ENCODE measurements at regions not wholly inside any gene's neighbourhood (a gene's known extent, or its start where the extent isn't known, plus 50 kb on each side); places are given as distances from the start of the nearest gene placed in this dataset.

DNA sequence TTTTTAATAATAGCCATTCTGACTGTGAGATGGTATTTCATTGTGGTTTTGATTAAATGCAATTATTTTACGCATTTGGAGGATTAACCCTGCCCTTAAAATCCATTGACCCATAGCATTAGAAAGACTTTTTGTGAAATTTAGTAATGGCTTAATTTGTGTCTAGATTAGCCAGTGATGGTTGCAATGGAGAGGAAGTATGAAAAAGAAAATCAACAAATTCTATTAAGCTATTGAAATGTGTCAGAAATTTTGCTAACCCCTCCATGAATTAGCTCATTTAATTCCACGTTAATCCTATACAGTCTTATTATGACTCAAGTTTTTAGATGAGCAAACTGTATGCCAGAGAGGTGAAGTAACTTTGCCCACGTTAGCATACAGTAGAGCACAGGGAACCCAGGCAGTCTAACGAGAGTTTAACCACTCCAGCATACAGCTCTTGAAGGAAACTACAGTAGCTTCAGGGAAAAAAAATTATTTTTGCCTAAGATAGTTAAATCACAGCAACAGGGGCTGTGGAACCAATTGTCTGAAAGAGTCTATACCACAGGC lies 158.2 kb upstream of the PPP2R2B start:
- H3K27me3 ChIP-seq (ENCODE audit: control insufficient read depth, insufficient read depth, low read length, poor library complexity, severe bottlenecking), result no peaks in the 10 kb centered on the region
- H3K9me3 ChIP-seq (ENCODE audit: control insufficient read depth, low read length), result no peaks in the 10 kb centered on the region
- WGBS, 2 experiments, result 94 to 95% methylated on average over 3 to 4 of the region's 4 CpGs
- no peaks in the 10 kb centered on the region for H3K36me3 ChIP-seq (ENCODE audit: control insufficient read depth, insufficient read depth, low read length)
- no peak overlapping the region for H3K4me3 ChIP-seq (ENCODE audit: insufficient read depth, low read depth, low read length)
- H3K27ac ChIP-seq (ENCODE audit: insufficient read depth, low read depth, low read length, poor library complexity, severe bottlenecking), result no peak overlapping the region
- no peaks in the 10 kb centered on the region for H3K4me1 ChIP-seq (ENCODE audit: control insufficient read depth, insufficient read depth, low read length)

DNA sequence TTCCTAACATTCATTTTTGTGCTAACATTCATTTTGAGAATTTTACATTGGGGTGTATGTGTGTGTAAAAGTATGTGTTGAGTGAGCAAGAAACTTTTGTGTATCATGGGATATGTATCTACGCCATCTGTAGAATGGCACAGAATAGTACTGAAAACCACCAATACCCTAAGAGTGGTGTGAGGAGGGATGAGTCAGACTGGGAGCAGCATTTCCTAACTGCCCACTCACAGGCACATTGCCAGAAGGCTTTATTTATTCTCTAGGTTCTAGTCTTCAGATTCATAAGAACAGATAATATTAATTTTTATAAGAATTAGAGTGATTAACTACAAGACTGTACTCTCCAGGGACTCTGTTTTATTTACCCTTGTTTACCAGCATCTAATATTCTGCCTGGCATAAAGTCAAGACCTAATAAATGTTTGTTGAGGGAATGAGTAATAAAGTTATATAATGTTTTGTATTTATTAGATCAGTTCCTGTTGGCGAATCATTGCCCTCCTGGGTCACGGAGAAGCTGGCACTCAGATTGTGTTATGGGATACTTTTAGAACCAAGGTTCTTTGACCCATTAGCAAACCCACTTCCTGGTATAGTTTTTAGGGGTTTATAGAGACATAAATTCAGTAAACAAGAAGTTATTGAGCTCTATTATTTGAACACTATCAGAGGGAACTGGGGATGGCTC lies 159.1 kb upstream of the PPP2R2B start:
- Histone ChIP-seq H3K4me1 (ENCODE audit: control insufficient read depth, insufficient read depth, low read length) (no peaks in the 10 kb centered on the region), H3K36me3 (ENCODE audit: control insufficient read depth, insufficient read depth, low read length) (no peaks in the 10 kb centered on the region), H3K27me3 (ENCODE audit: control insufficient read depth, insufficient read depth, low read length, poor library complexity, severe bottlenecking) (no peaks in the 10 kb centered on the region), H3K27ac (ENCODE audit: insufficient read depth, low read depth, low read length, poor library complexity, severe bottlenecking) (no peak overlapping the region), H3K4me3 (ENCODE audit: insufficient read depth, low read depth, low read length) (no peak overlapping the region), H3K9me3 (ENCODE audit: control insufficient read depth, low read length) (no peaks in the 10 kb centered on the region)
- 95 to 100% methylated on average over 3 of the region's 3 CpGs for WGBS, 2 experiments

GRCh38 chr5:147040856-147041255 lies 162.3 kb upstream of the PPP2R2B start:
- no peaks in the 10 kb centered on the region for H3K4me1 ChIP-seq (ENCODE audit: control insufficient read depth, insufficient read depth, low read length)
- H3K36me3 ChIP-seq (ENCODE audit: control insufficient read depth, insufficient read depth, low read length), result no peaks in the 10 kb centered on the region
- no peaks in the 10 kb centered on the region for H3K9me3 ChIP-seq (ENCODE audit: control insufficient read depth, low read length)
- 94 to 97% methylated on average over 3 of the region's 3 CpGs for WGBS, 2 experiments
- H3K4me3 ChIP-seq (ENCODE audit: insufficient read depth, low read depth, low read length), result no peak overlapping the region
- no peaks in the 10 kb centered on the region for H3K27me3 ChIP-seq (ENCODE audit: control insufficient read depth, insufficient read depth, low read length, poor library complexity, severe bottlenecking)
- H3K27ac ChIP-seq (ENCODE audit: insufficient read depth, low read depth, low read length, poor library complexity, severe bottlenecking), result no peak overlapping the region

- H3K27ac ChIP-seq (ENCODE audit: insufficient read depth, low read depth, low read length, poor library complexity, severe bottlenecking), result no peak overlapping the region
These were observed 166.2 kb upstream of the PPP2R2B start for GRCh38 chr5:147044572-147045273.

DNA sequence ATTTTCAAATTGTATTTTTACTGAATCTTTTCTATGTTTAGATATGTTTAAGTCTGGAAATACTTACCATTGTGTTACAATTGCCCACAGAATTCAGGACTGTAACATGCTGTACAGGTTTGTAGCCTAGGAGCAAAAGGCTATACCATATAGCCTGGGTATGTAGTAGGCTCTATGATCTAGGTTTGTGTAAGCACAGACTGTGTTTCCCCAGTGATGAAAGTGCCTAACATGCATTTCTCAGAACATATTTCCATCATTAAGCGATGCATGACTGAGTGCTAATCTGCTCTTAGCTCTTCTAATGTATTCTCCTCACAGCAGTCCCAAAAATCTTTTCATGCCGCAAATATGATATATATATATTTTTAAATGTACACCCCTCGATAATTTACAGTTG lies 166.7 kb upstream of the PPP2R2B start:
- Histone ChIP-seq H3K9me3 (ENCODE audit: control insufficient read depth, low read length) (no peaks in the 10 kb centered on the region), H3K36me3 (ENCODE audit: control insufficient read depth, insufficient read depth, low read length) (no peaks in the 10 kb centered on the region), H3K27me3 (ENCODE audit: control insufficient read depth, insufficient read depth, low read length, poor library complexity, severe bottlenecking) (no peaks in the 10 kb centered on the region), H3K27ac (ENCODE audit: insufficient read depth, low read depth, low read length, poor library complexity, severe bottlenecking) (no peak overlapping the region), H3K4me1 (ENCODE audit: control insufficient read depth, insufficient read depth, low read length) (no peaks in the 10 kb centered on the region), H3K4me3 (ENCODE audit: insufficient read depth, low read depth, low read length) (no peak overlapping the region)
- 100% methylated on average over 1 to 3 of the region's 3 CpGs for WGBS, 2 experiments

More at GRCh38 chr5:147044572-147045273, 166.2 kb upstream of the PPP2R2B start:
- H3K4me1 ChIP-seq (ENCODE audit: control insufficient read depth, insufficient read depth, low read length), result no peaks in the 10 kb centered on the region
- H3K9me3 ChIP-seq (ENCODE audit: control insufficient read depth, low read length), result no peaks in the 10 kb centered on the region
- H3K27me3 ChIP-seq (ENCODE audit: control insufficient read depth, insufficient read depth, low read length, poor library complexity, severe bottlenecking), result no peaks in the 10 kb centered on the region
- WGBS, 2 experiments, result 80 to 89% methylated on average over 1 of the region's 2 CpGs
- H3K36me3 ChIP-seq (ENCODE audit: control insufficient read depth, insufficient read depth, low read length), result no peaks in the 10 kb centered on the region
- no peak overlapping the region for H3K4me3 ChIP-seq (ENCODE audit: insufficient read depth, low read depth, low read length)

- WGBS, 2 experiments, result 93 to 95% methylated on average over 1 of the region's 1 CpG
- no peak overlapping the region for H3K27ac ChIP-seq (ENCODE audit: insufficient read depth, low read depth, low read length, poor library complexity, severe bottlenecking)
- H3K9me3 ChIP-seq (ENCODE audit: control insufficient read depth, low read length), result no peaks in the 10 kb centered on the region
- no peaks in the 10 kb centered on the region for H3K36me3 ChIP-seq (ENCODE audit: control insufficient read depth, insufficient read depth, low read length)
- H3K4me1 ChIP-seq (ENCODE audit: control insufficient read depth, insufficient read depth, low read length), result no peaks in the 10 kb centered on the region
- no peaks in the 10 kb centered on the region for H3K27me3 ChIP-seq (ENCODE audit: control insufficient read depth, insufficient read depth, low read length, poor library complexity, severe bottlenecking)
- H3K4me3 ChIP-seq (ENCODE audit: insufficient read depth, low read depth, low read length), result no peak overlapping the region
These were observed 167.7 kb upstream of the PPP2R2B start for GRCh38 chr5:147046281-147046680.

DNA sequence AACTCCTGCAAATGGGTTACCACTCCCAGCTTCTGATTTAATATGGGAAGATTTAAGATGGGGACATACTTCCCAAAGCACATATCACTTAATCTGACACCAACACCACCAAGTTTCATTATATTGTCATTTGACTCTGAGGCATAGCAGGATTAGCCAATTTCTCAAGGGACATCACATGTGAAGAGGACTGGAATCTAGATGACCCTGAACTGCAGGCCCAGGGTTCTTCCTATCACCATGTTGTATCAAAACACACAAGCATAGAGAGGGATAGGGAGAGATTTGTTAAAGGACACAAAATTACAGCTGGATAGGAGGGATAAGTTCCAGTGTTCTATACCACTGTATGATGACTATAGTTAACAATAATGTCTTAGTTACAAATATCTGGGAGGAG lies 168.3 kb upstream of the PPP2R2B start:
- no peaks in the 10 kb centered on the region for H3K9me3 ChIP-seq (ENCODE audit: control insufficient read depth, low read length)
- H3K27me3 ChIP-seq (ENCODE audit: control insufficient read depth, insufficient read depth, low read length, poor library complexity, severe bottlenecking), result no peaks in the 10 kb centered on the region
- no peaks in the 10 kb centered on the region for H3K4me1 ChIP-seq (ENCODE audit: control insufficient read depth, insufficient read depth, low read length)
- H3K27ac ChIP-seq (ENCODE audit: insufficient read depth, low read depth, low read length, poor library complexity, severe bottlenecking), result no peak overlapping the region
- no peak overlapping the region for H3K4me3 ChIP-seq (ENCODE audit: insufficient read depth, low read depth, low read length)
- no peaks in the 10 kb centered on the region for H3K36me3 ChIP-seq (ENCODE audit: control insufficient read depth, insufficient read depth, low read length)

- Histone ChIP-seq H3K4me3 (ENCODE audit: insufficient read depth, low read depth, low read length) (no peak overlapping the region), H3K27ac (ENCODE audit: insufficient read depth, low read depth, low read length, poor library complexity, severe bottlenecking) (no peak overlapping the region), H3K27me3 (ENCODE audit: control insufficient read depth, insufficient read depth, low read length, poor library complexity, severe bottlenecking) (no peaks in the 10 kb centered on the region), H3K36me3 (ENCODE audit: control insufficient read depth, insufficient read depth, low read length) (no peaks in the 10 kb centered on the region), H3K4me1 (ENCODE audit: control insufficient read depth, insufficient read depth, low read length) (no peaks in the 10 kb centered on the region), H3K9me3 (ENCODE audit: control insufficient read depth, low read length) (no peaks in the 10 kb centered on the region)
- 90 to 93% methylated on average over 2 of the region's 2 CpGs for WGBS, 2 experiments
These were observed 171.2 kb upstream of the PPP2R2B start for GRCh38 chr5:147049764-147050163.

- Histone ChIP-seq H3K27ac (ENCODE audit: insufficient read depth, low read depth, low read length, poor library complexity, severe bottlenecking) (no peak overlapping the region), H3K4me1 (ENCODE audit: control insufficient read depth, insufficient read depth, low read length) (no peaks in the 10 kb centered on the region), H3K4me3 (ENCODE audit: insufficient read depth, low read depth, low read length) (no peak overlapping the region), H3K27me3 (ENCODE audit: control insufficient read depth, insufficient read depth, low read length, poor library complexity, severe bottlenecking) (no peaks in the 10 kb centered on the region), H3K36me3 (ENCODE audit: control insufficient read depth, insufficient read depth, low read length) (no peaks in the 10 kb centered on the region), H3K9me3 (ENCODE audit: control insufficient read depth, low read length) (no peaks in the 10 kb centered on the region)
- 60 to 72% methylated on average over 2 of the region's 2 CpGs for WGBS, 2 experiments
These were observed 171.6 kb upstream of the PPP2R2B start for GRCh38 chr5:147050172-147050571.

DNA sequence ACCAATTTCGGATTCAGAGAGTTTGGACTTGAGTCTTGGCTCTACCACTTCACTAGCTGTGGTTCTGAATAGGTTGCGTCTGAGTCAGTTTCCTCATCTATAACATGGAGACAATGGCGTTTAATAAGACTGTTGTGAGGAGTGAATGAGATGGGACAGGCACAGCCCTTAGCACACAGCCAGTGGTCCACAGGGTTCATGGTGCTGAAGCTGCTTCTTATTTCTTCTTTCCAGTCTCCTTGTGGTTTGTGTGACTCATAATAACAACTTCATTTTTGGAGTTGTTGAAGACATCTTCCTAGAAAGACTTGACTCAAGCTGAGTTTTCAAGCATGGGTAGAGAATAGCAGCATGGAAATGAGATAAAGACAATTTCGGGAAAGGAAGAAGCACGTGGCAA lies 172.6 kb upstream of the PPP2R2B start:
- H3K4me1 ChIP-seq (ENCODE audit: control insufficient read depth, insufficient read depth, low read length), result peaks cover 5% of the 10 kb centered on the region
- no peaks in the 10 kb centered on the region for H3K36me3 ChIP-seq (ENCODE audit: control insufficient read depth, insufficient read depth, low read length)
- no peaks in the 10 kb centered on the region for H3K27me3 ChIP-seq (ENCODE audit: control insufficient read depth, insufficient read depth, low read length, poor library complexity, severe bottlenecking)
- H3K4me3 ChIP-seq (ENCODE audit: insufficient read depth, low read depth, low read length), result no peak overlapping the region
- H3K9me3 ChIP-seq (ENCODE audit: control insufficient read depth, low read length), result no peaks in the 10 kb centered on the region
- no peak overlapping the region for H3K27ac ChIP-seq (ENCODE audit: insufficient read depth, low read depth, low read length, poor library complexity, severe bottlenecking)
- WGBS, 2 experiments, result 87 to 91% methylated on average over 5 of the region's 5 CpGs

Data from ectodermal cell (in vitro differentiated cells).